ENCODE measurements at regions not wholly inside any gene's neighbourhood (a gene's known extent, or its start where the extent isn't known, plus 50 kb on each side); places are given as distances from the start of the nearest gene placed in this dataset.

DNA sequence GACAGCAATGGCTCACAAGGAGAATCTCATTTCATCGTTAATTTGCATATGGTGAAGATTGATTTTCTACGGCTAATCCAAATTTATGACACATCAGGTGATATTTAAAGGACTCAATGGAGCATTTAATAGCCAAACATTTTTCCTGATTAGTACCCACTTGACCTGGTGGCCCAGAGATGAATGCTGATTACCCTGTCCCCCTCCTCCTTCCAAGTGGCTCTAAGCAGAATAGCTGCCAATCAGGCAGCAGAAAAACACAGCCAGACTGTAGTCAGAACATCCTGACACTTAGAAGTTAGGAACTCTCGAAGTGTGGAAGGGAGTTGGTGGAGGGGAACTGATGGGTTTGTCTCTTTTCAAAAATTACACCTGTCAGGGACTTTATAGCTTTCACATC is 302.5 kb downstream of the ZNF621 start:
- H3K4me3 Mint-ChIP-seq: no peak overlapping the region
- no peaks in the 10 kb centered on the region for H3K27me3 Mint-ChIP-seq
- no peaks in the 10 kb centered on the region for H3K4me1 Mint-ChIP-seq (ENCODE audit: low read depth)
- no peaks in the 10 kb centered on the region for H3K9me3 Mint-ChIP-seq
- H3K27ac Mint-ChIP-seq: no peak overlapping the region
- H3K36me3 Mint-ChIP-seq (ENCODE audit: low read depth): no peaks in the 10 kb centered on the region

DNA sequence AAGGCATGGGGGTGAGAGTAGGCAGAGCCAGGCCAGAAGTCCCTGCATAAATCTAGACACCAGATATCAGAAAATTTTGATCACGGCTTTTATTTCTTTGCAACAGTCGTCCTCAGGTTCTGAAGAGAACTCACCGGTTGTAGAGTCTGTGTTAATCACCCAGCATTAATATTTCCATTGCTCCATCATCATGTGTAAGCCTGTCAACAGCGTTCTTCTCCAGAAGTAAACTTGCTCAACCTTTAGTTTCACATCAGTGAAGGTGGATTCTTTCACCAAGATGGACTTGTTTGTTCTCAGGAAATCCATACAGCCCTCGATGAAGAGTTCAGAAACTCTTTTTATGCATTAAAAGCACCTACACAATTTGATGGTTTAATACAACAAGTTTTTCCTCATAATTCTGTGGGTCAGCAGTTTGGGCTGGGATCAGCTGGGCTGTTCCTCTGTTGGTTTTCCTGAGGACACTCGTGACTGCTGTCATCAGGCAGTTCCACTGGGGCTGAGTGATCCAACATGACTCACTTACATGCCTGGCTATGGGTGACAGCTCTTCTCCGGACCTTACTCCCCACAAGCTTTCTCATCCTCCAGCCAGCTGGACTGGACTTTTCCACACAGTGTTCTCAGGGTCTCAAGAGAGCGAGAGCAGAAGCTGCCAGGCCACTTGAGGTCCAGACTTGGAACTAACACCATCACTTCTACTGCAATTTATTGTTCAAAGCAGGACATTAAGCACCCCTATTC is 303.4 kb downstream of the ZNF621 start:
- Mint-ChIP-seq H3K4me3 (no peak overlapping the region), H3K27ac (no peak overlapping the region), H3K4me1 (ENCODE audit: low read depth) (no peaks in the 10 kb centered on the region), H3K27me3 (no peaks in the 10 kb centered on the region), H3K9me3 (no peaks in the 10 kb centered on the region), H3K36me3 (ENCODE audit: low read depth) (no peaks in the 10 kb centered on the region)

DNA sequence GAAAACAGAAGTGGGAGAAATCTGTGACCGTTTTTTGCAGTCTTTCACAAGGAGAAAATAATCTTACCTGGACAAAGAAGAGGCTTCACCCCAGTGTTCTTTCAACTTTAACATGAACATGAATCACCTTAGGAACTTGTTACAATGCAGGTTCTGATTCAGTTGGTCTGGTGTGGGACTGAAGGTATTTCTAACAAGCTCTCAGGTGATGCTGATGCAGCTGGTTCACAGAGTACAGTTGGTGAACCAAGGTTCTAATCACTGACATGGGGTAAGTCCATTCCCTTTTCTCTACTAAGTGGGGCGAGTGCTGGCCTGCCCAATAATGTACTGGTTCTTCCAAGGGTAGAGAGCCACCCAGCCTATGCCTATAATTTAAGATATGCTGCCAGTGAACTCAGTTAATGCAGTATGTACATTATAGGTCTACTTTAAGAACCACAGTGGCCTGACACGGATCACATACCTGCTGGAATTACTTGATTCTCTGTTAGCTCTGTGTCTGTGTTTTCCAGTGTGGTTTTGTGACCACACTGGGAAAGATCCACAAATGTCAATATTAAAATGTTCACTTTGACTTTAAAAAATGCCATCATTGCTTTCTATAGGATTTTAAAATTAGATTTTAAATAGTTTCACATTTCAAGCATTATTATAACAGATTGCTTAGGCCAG is 304.1 kb downstream of the ZNF621 start:
- Mint-ChIP-seq H3K4me1 (ENCODE audit: low read depth) (no peaks in the 10 kb centered on the region), H3K27ac (no peak overlapping the region), H3K27me3 (peaks cover under 1% of the 10 kb centered on the region), H3K4me3 (no peak overlapping the region), H3K9me3 (no peaks in the 10 kb centered on the region), H3K36me3 (ENCODE audit: low read depth) (no peaks in the 10 kb centered on the region)

DNA sequence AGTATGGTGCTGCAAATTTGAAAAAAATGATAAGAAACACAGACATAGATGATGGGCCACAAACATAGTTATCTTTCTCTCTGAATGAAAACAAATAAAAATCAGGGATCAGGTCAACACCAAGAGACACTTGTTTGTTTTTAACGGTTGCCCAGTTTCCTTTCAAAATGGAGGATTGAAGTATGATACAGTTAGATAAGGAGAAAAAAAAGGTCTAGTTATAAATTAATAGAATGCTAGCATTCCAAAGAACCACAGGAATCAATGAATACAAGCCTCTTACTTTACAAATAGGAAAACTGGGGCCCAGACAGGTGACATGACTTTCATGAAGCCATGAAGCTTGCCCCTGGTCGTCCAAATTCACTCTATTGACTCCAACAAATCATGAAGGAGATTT is 305.1 kb downstream of the ZNF621 start:
- H3K9me3 Mint-ChIP-seq: no peaks in the 10 kb centered on the region
- H3K4me3 Mint-ChIP-seq: no peak overlapping the region
- H3K36me3 Mint-ChIP-seq (ENCODE audit: low read depth): no peaks in the 10 kb centered on the region
- H3K27me3 Mint-ChIP-seq: peaks cover 9% of the 10 kb centered on the region
- no peak overlapping the region for H3K27ac Mint-ChIP-seq
- H3K4me1 Mint-ChIP-seq (ENCODE audit: low read depth): no peaks in the 10 kb centered on the region

DNA sequence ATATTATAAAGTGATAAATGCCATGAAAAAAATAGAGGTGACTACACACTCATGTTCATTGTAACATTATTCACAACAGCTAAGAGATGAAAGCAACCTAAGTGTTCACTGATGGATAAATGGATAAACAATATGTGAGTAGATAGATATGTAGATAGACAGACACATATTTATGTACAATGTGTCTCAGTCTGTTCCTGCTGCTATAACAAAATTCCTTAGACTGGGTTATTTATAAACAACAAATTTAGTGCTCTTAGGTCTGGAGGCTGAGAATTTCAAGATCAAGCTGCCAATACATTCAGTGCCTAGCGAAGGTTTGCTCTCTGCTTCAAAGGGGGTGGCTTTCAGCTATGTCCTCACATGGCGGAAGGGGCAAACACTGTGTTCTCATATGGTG is 312.5 kb downstream of the ZNF621 start:
- Mint-ChIP-seq H3K36me3 (ENCODE audit: low read depth) (no peaks in the 10 kb centered on the region), H3K27ac (no peak overlapping the region), H3K4me1 (ENCODE audit: low read depth) (no peaks in the 10 kb centered on the region), H3K4me3 (no peak overlapping the region), H3K27me3 (peaks cover 9% of the 10 kb centered on the region), H3K9me3 (no peaks in the 10 kb centered on the region)

DNA sequence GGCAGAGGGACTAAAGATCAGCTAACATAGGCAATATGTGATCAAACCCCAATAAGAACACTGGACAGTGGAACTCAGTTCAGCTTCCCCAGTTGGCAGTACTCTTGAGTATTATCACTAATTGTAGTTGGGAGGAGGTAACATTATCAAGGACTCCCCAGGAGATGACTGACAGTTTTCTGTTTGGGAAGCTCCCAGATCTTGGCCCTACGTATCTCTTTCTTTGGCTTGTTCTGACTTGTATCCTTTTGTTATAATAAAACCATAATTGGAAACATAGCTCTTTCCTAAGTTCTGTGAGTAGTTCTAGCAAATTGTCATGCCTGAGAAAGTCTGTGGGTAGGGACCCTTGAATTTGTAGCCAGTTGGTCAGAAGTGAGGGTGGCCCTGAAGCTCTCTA is 316.4 kb downstream of the ZNF621 start:
- Mint-ChIP-seq H3K4me3 (no peak overlapping the region), H3K36me3 (ENCODE audit: low read depth) (no peaks in the 10 kb centered on the region), H3K9me3 (peaks cover 3% of the 10 kb centered on the region), H3K4me1 (ENCODE audit: low read depth) (no peaks in the 10 kb centered on the region), H3K27me3 (no peaks in the 10 kb centered on the region), H3K27ac (no peak overlapping the region)

DNA sequence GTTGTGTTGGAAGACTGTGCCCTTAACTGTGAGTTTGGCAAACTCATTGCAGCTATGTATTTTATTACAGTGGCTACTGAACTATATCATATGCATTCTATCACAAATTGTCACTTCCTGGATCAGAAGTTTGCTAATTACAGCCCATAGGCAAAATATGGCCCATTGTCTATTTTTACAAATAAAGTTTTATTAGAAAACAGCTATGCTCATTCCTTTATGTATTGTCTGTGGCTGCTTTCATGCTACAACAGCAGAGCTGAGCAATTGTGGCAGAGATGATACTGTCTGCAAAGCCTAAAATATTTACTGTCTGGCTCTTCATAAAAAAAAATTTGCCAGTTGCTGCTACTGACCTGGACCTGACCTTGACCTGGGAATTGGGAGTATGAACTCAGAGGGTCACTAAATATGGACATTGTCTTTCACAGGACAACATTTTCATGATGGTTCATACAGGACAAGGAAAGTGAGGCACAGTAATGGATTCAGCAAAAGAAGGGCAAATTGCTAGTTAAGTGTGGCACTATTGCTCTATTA is 316.9 kb downstream of the ZNF621 start:
- H3K27ac Mint-ChIP-seq: no peak overlapping the region

DNA sequence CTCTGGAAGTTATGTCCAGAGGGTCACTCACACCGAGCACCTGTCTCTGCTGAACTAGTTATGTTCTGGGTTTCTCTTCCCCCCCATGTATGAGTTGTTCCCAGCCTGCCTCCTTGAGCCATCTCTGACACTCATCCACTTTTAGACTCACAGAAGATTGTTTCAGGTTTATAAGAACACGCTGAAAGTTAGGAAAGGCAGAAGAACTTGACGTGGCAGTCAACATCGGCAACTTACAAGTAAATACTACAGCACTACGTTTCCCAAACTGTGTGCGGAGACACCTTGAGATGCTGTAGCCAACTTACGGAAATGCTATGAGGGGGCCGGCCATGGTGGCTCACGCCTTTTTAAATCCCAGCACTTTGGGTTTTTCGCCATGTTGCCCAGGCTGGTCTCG is 318.0 kb downstream of the ZNF621 start:
- no peak overlapping the region for H3K4me3 Mint-ChIP-seq

More for the DNA sequence above, 316.9 kb downstream of the ZNF621 start:
- peaks cover 5% of the 10 kb centered on the region for H3K27me3 Mint-ChIP-seq
- H3K4me1 Mint-ChIP-seq (ENCODE audit: low read depth): no peaks in the 10 kb centered on the region
- no peak overlapping the region for H3K4me3 Mint-ChIP-seq
- no peaks in the 10 kb centered on the region for H3K36me3 Mint-ChIP-seq (ENCODE audit: low read depth)
- peaks cover 3% of the 10 kb centered on the region for H3K9me3 Mint-ChIP-seq

DNA sequence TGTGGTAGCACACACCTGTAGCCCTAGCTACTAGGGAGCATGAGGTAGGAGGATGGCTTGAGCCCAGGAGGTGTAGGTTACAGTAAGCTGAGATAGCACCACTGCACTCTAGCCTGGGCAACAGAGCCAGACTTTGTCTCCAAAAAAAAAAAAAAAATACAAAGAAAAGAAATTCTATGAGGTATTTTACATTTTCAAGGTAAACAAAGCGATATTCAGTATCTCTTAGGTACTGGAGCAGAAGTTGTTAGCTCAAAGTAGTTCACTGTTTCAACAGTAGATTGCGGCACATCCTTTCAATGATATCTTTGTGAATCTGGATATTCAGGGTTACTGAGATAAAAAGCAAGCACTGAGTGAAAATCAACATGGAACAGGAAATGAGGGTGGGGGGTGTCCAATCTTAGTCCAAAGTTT is 318.5 kb downstream of the ZNF621 start:
- H3K27me3 Mint-ChIP-seq: peaks cover 5% of the 10 kb centered on the region
- no peak overlapping the region for H3K27ac Mint-ChIP-seq
- no peak overlapping the region for H3K4me3 Mint-ChIP-seq
- no peaks in the 10 kb centered on the region for H3K36me3 Mint-ChIP-seq (ENCODE audit: low read depth)
- no peaks in the 10 kb centered on the region for H3K4me1 Mint-ChIP-seq (ENCODE audit: low read depth)
- H3K9me3 Mint-ChIP-seq: peaks cover 3% of the 10 kb centered on the region

More for the DNA sequence above, 318.0 kb downstream of the ZNF621 start:
- Mint-ChIP-seq H3K36me3 (ENCODE audit: low read depth) (no peaks in the 10 kb centered on the region), H3K27ac (no peak overlapping the region), H3K27me3 (peaks cover 5% of the 10 kb centered on the region), H3K4me1 (ENCODE audit: low read depth) (no peaks in the 10 kb centered on the region), H3K9me3 (peaks cover 3% of the 10 kb centered on the region)

DNA sequence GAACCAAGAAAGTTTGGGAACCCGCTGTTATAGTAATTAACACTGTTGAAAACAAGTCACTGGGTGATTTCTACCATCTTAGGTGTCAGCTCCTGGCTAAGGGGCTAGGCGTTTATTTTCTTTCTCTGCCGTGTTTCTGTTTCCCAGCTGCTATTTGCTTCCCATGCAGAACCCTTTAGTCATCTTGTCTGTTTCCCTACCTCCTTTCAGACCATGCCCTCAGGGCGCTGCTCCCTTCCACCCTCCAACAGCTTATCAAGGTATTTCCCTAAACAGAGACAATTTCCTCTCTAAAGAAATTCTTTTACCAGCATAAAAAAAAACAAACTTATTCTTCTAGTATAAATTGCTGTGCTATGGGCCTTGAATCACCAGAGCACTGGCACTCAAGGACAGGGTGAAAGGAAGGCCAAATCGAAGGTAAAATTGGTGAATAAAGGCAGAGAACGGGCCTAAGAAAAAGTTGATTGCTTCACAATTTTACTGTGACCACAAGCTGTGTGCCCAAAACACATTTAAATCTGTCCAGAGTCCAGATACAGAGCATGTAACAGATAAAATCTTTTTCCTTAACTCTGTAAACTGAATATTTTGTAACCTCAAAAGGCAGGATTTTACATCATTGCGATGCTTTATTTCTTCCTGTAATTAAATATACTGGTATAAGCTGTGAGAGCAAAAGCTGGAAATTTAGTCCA is 319.2 kb downstream of the ZNF621 start:
- no peak overlapping the region for H3K4me3 Mint-ChIP-seq
- peaks cover 8% of the 10 kb centered on the region for H3K27me3 Mint-ChIP-seq
- H3K27ac Mint-ChIP-seq: no peak overlapping the region
- H3K9me3 Mint-ChIP-seq: peaks cover 3% of the 10 kb centered on the region
- no peaks in the 10 kb centered on the region for H3K36me3 Mint-ChIP-seq (ENCODE audit: low read depth)
- H3K4me1 Mint-ChIP-seq (ENCODE audit: low read depth): no peaks in the 10 kb centered on the region

DNA sequence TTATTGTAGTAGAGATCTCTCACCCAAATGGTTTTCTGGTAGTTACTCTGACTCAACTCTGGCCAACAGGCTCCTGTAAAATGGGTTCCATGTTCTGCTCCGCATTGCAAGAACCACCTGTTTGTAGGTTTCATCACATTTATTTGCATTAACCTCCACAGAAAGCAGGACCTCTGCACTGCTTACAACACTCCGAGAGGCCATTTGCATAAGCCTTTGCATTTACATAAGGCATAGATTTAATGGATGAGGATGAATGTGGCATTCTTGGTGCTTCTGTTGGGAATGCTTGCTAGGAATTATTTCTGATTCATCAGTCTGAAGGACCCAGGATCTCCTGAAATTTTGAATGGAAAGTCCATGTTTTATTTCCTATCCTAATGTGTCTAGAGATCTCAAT is 320.1 kb downstream of the ZNF621 start:
- Mint-ChIP-seq H3K4me1 (ENCODE audit: low read depth) (no peaks in the 10 kb centered on the region), H3K27me3 (peaks cover 8% of the 10 kb centered on the region), H3K9me3 (peaks cover 3% of the 10 kb centered on the region), H3K27ac (no peak overlapping the region), H3K36me3 (ENCODE audit: low read depth) (no peaks in the 10 kb centered on the region), H3K4me3 (no peak overlapping the region)

DNA sequence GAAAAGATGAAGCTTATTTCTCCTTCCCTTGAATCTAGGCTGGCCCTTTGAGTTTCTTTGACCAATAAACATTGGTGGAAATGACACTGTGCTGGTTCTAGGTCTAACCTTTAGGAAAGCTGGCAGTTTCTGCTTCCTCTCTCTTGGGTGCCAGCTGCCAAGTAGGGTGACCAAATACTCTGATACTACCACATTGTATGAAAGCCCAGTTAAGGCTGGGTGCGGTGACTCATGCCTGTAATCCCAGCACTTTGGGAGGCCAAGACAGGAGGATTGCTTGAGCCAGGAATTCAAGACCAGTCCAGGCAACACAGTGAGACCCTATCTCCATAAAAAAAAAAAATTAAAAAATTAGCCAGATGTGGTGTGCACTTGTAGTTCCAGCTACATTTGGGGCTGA is 320.7 kb downstream of the ZNF621 start:
- Mint-ChIP-seq H3K27ac (no peak overlapping the region), H3K36me3 (ENCODE audit: low read depth) (no peaks in the 10 kb centered on the region), H3K4me1 (ENCODE audit: low read depth) (no peaks in the 10 kb centered on the region), H3K4me3 (no peak overlapping the region), H3K9me3 (peaks cover 3% of the 10 kb centered on the region), H3K27me3 (peaks cover 8% of the 10 kb centered on the region)

DNA sequence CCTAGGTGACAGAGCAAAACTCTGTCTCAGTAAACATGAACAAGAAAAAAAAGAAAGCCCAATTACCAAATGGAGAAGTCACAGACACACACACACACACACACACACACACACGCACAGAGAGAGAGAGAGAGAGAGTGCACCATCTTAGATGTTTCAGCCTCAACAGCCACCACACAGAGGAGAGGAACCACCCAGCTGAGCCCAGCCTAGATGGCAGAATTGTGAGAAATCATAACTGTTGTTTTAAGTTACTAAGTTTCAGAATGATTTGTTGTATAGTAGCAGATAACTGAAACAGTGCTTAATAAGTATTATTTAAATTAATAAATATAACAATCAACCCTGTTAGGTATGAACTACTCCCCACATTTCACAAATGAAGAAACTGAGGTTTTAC is 321.2 kb downstream of the ZNF621 start:
- Mint-ChIP-seq H3K27me3 (peaks cover 8% of the 10 kb centered on the region), H3K4me3 (no peak overlapping the region), H3K27ac (no peak overlapping the region), H3K36me3 (ENCODE audit: low read depth) (no peaks in the 10 kb centered on the region), H3K9me3 (peaks cover 3% of the 10 kb centered on the region), H3K4me1 (ENCODE audit: low read depth) (no peaks in the 10 kb centered on the region)

DNA sequence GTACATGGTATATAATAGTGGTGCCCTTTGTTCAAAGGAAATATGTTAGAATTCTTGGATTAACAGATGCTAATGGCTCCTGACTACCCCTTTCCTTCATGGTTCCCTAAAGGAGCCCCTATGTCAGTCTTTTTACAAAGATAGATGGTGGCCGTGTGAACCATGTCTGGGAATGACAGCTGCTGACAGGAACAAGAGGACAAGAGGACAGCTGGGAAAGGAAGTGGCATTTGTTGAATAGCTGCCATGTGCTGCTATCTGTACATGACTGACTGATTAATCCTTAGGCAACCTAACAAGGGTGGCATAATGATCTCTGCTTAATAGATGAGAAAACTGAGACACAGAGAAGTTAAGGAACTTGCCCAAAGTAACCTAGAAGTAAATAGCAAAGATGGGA is 321.7 kb downstream of the ZNF621 start:
- Mint-ChIP-seq H3K27ac (no peak overlapping the region), H3K4me1 (ENCODE audit: low read depth) (no peaks in the 10 kb centered on the region), H3K9me3 (peaks cover 3% of the 10 kb centered on the region), H3K4me3 (no peak overlapping the region), H3K36me3 (ENCODE audit: low read depth) (no peaks in the 10 kb centered on the region), H3K27me3 (peaks cover 8% of the 10 kb centered on the region)

DNA sequence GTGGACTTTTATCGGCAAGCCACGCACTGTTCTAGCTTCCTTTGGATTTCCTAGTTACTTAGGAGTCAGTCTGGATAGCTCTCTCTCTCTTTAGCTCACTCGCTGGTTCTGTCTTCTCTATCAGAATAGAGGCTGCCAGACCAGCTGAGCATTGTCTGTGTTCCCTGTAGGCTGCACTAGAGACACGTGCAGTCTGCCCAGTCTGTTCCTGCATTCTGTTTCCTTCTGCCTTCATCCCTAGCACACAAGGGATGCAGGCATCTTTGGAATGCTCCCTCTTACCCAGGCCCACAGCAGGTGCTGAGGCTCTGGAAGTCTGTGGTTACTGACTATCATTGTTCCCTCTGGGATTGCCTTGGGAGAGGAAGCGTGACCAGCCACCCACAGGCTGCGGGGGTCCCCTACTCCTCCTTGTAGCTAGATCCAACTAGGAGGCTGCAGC is 322.8 kb downstream of the ZNF621 start:
- H3K27ac Mint-ChIP-seq: no peak overlapping the region
- H3K9me3 Mint-ChIP-seq: peaks cover 3% of the 10 kb centered on the region
- peaks cover 8% of the 10 kb centered on the region for H3K27me3 Mint-ChIP-seq
- H3K4me3 Mint-ChIP-seq: no peak overlapping the region
- no peaks in the 10 kb centered on the region for H3K4me1 Mint-ChIP-seq (ENCODE audit: low read depth)
- no peaks in the 10 kb centered on the region for H3K36me3 Mint-ChIP-seq (ENCODE audit: low read depth)

All from stimulated activated naive CD8-positive, alpha-beta T cell treated with anti-CD3 and anti-CD28 coated beads, Interleukin-15, Interleukin-2, amounts not matched to agents 100 ng/mL and 50 ng/mL, for 24 hours (primary cell).